HEK293 (cell line): ENCODE measurements at regions not wholly inside any gene's neighbourhood (a gene's known extent, or its start where the extent isn't known, plus 50 kb on each side); places are given as distances from the start of the nearest gene placed in this dataset.

ENCODE experiments used
- CTCF ChIA-PET: fragments of 350-600 bp; formaldehyde crosslinking; extraction: SDS; loops from one replicate; lab custom pipeline; 2021; ENCODE audit warnings: antibody characterized with exemption; lab: Yijun Ruan, JAX
- POLR2A ChIA-PET: fragments of 300-600 bp; formaldehyde crosslinking; extraction: SDS; loops from one replicate; lab custom pipeline; 2020; ENCODE audit warnings: antibody characterized with exemption, inconsistent platforms; lab: Yijun Ruan, JAX
- H3K27ac ChIP-seq: fragments of 200-500 bp; sonication (Bioruptor generic); 2 replicates; pipeline ENCODE4 v1.5.1; 2014; ENCODE audit warnings: low read depth, low read length, control low read depth, inconsistent platforms; ENCODE audit errors: extremely low read depth
- H3K36me3 ChIP-seq, 2 experiments: fragments of 200-500 bp in 1 of 2; sonication (Bioruptor generic) in 1 of 2; 1 replicate in 1 of 2; 2 replicates in 1 of 2; pipeline ENCODE4 v1.5.1; 2014 to 2017; ENCODE audit warnings: inconsistent platforms in 2 of 2, low read length in 2 of 2; ENCODE audit not compliant: control insufficient read depth in 2 of 2, insufficient read depth in 1 of 2
- H3K4me1 ChIP-seq: fragments of 200-500 bp; sonication (Bioruptor generic); 2 replicates; pipeline ENCODE4 v1.5.1; 2014; ENCODE audit warnings: mild to moderate bottlenecking, low read length, inconsistent platforms; ENCODE audit not compliant: control insufficient read depth, insufficient read depth
- H3K4me3 ChIP-seq: 2 replicates; pipeline ENCODE4 v1.5.1; 2011; ENCODE audit warnings: low read depth, mild to moderate bottlenecking, control low read depth, low read length, moderate library complexity
- H3K9me3 ChIP-seq: fragments of 200-500 bp; sonication (Bioruptor generic); 2 replicates; pipeline ENCODE4 v1.5.1; 2014; ENCODE audit warnings: low read depth, low read length, inconsistent platforms; ENCODE audit not compliant: control insufficient read depth, insufficient read depth
- PRDM2 ChIP-seq: fragments of 450-650 bp; formaldehyde crosslinking; IDR thresholded peaks from 2 replicates; pipeline ENCODE4 v1.5.1; 2016; ENCODE audit warnings: missing biosample characterization, missing genetic modification characterization, borderline replicate concordance
- SETDB1 ChIP-seq: IDR thresholded peaks from one replicate; pipeline ENCODE4 v1.6.1; 2017; ENCODE audit warnings: mild to moderate bottlenecking, low read length, moderate library complexity, mixed read lengths; ENCODE audit not compliant: insufficient read length
- ZBTB6 ChIP-seq: fragments of 450-650 bp; formaldehyde crosslinking; IDR thresholded peaks from 2 replicates; pipeline ENCODE4 v1.5.1; 2017; ENCODE audit warnings: missing biosample characterization, missing genetic modification characterization
- ZNF18 ChIP-seq: fragments of 450-650 bp; formaldehyde crosslinking; IDR thresholded peaks from 2 replicates; pipeline ENCODE4 v1.5.1; 2016; ENCODE audit warnings: missing biosample characterization, missing genetic modification characterization
- ZNF274 ChIP-seq, 2 experiments: fragments of 200-500 bp in 1 of 2; fragments of 450-650 bp in 1 of 2; sonication (Bioruptor generic) in 1 of 2; formaldehyde crosslinking in 1 of 2; IDR thresholded peaks; 2 replicates each; pipeline versions ENCODE4 v1.5.1 to v1.6.1; 2014 to 2016; ENCODE audit warnings: borderline replicate concordance in 1 of 2, inconsistent platforms in 1 of 2, low read length in 1 of 2, missing biosample characterization in 1 of 2, missing genetic modification characterization in 1 of 2
- ZNF398 ChIP-seq: fragments of 450-650 bp; formaldehyde crosslinking; IDR thresholded peaks from 2 replicates; pipeline ENCODE4 v1.5.1; 2017; ENCODE audit warnings: missing biosample characterization, missing genetic modification characterization
- ZNF514 ChIP-seq: fragments of 450-650 bp; formaldehyde crosslinking; IDR thresholded peaks from 2 replicates; pipeline ENCODE4 v1.5.1; 2016; ENCODE audit warnings: missing biosample characterization, missing genetic modification characterization
- ZNF560 ChIP-seq: fragments of 450-650 bp; formaldehyde crosslinking; IDR thresholded peaks from 2 replicates; pipeline ENCODE4 v1.5.1; 2017; ENCODE audit warnings: missing biosample characterization, missing genetic modification characterization, borderline replicate concordance
- ZNF610 ChIP-seq: fragments of 450-650 bp; formaldehyde crosslinking; IDR thresholded peaks from 2 replicates; pipeline ENCODE4 v1.5.1; 2016; ENCODE audit warnings: missing biosample characterization, missing genetic modification characterization, borderline replicate concordance
- ZNF629 ChIP-seq: fragments of 450-650 bp; formaldehyde crosslinking; IDR thresholded peaks from 2 replicates; pipeline ENCODE4 v1.5.1; 2017; ENCODE audit warnings: missing biosample characterization, missing genetic modification characterization
- ZNF660 ChIP-seq: fragments of 450-650 bp; IDR thresholded peaks from 2 replicates; pipeline ENCODE4 v1.5.1; 2018; ENCODE audit warnings: missing biosample characterization, mild to moderate bottlenecking, missing genetic modification characterization
- ZNF664 ChIP-seq: fragments of 450-650 bp; formaldehyde crosslinking; IDR thresholded peaks from 2 replicates; pipeline ENCODE4 v1.5.1; 2016; ENCODE audit warnings: missing biosample characterization, missing genetic modification characterization
- ZSCAN18 ChIP-seq: fragments of 450-650 bp; formaldehyde crosslinking; IDR thresholded peaks from 2 replicates; pipeline ENCODE4 v1.5.1; 2016; ENCODE audit warnings: missing biosample characterization, missing genetic modification characterization

- no peak overlapping the region for H3K27ac ChIP-seq
- POLR2A ChIA-PET, result no interaction called here
- H3K4me1 ChIP-seq, result no peaks in the 10 kb centered on the region
- CTCF ChIA-PET, result no interaction called here
- TF ChIP-seq ZSCAN18 (no peak), ZNF274 (IDR thresholded peaks at IDR 0.05; ENCODE audit: low read length) (no peak), ZNF274 (tag by site-specific recombination; IDR thresholded peaks at IDR 0.05; ENCODE audit: borderline replicate concordance) (no peak), ZNF398 (no peak), ZNF560 (no peak), ZNF629 (no peak), PRDM2 (no peak), ZNF660 (tag by site-specific recombination) (no peak), ZNF664 (tag by site-specific recombination) (no peak), ZBTB6 (tag by site-specific recombination) (no peak), SETDB1 (no peak), ZNF514 (tag by site-specific recombination) (no peak)
- no peaks in the 10 kb centered on the region for H3K36me3 ChIP-seq
- no peak overlapping the region for H3K4me3 ChIP-seq
- no peaks in the 10 kb centered on the region for H3K9me3 ChIP-seq
These were observed 245.8 kb upstream of the CDH5 start for GRCh38 chr16:66120656-66121055.

GRCh38 chr16:66116163-66117002 is 250.1 kb upstream of the CDH5 start:
- CTCF ChIA-PET, result no interaction called here
- H3K27ac ChIP-seq, result no peak overlapping the region

More at GRCh38 chr16:66116163-66117002, 250.1 kb upstream of the CDH5 start:
- no peaks in the 10 kb centered on the region for H3K4me1 ChIP-seq
- TF ChIP-seq ZNF18 (no peak), ZNF664 (tag by site-specific recombination) (no peak), ZSCAN18 (no peak), ZNF610 (tag by site-specific recombination) (no peak)
- TF ChIP-seq, all 188 proteins: peak for 0
- H3K4me3 ChIP-seq, result no peak overlapping the region
- no peaks in the 10 kb centered on the region for H3K36me3 ChIP-seq
- POLR2A ChIA-PET, result no interaction called here
- H3K9me3 ChIP-seq, result no peaks in the 10 kb centered on the region
